Stomach smooth muscle (tissue), 2 donors: ENCODE measurements at regions not wholly inside any gene's neighbourhood (a gene's known extent, or its start where the extent isn't known, plus 50 kb on each side); places are given as distances from the start of the nearest gene placed in this dataset.

Experiments
- H3K27ac ChIP-seq: one replicate; pipeline ENCODE4 v1.7.0; 2013; ENCODE audit warnings: mild to moderate bottlenecking, low read length, inconsistent platforms
- H3K27me3 ChIP-seq, 2 donors: one replicate each; pipeline ENCODE4 v1.7.0; 2013; ENCODE audit warnings: low read length in 2 of 2; ENCODE audit not compliant: insufficient read depth in 2 of 2, control insufficient read depth in 1 of 2
- H3K36me3 ChIP-seq, 2 donors: one replicate each; pipeline ENCODE4 v1.7.0; 2013; ENCODE audit warnings: low read length in 2 of 2; ENCODE audit not compliant: control insufficient read depth in 2 of 2, insufficient read depth in 2 of 2
- H3K4me1 ChIP-seq: one replicate; pipeline ENCODE4 v1.7.0; 2013; ENCODE audit warnings: low read length; ENCODE audit not compliant: control insufficient read depth, insufficient read depth
- H3K4me3 ChIP-seq, 2 donors: one replicate each; pipeline ENCODE4 v1.7.0; 2013; ENCODE audit warnings: low read length in 2 of 2
- H3K9ac ChIP-seq, 2 donors: one replicate each; pipeline ENCODE4 v1.7.0; 2013; ENCODE audit warnings: low read length in 2 of 2, mild to moderate bottlenecking in 1 of 2
- H3K9me3 ChIP-seq, 2 donors: one replicate each; pipeline ENCODE4 v1.7.0; 2013; ENCODE audit warnings: low read length in 2 of 2; ENCODE audit not compliant: control insufficient read depth in 2 of 2
- donor health status: healthy.
- donor health status: Pancreatic carcinoma.

- Histone ChIP-seq H3K27ac (no peak overlapping the region), H3K27me3 (no peaks in the 10 kb centered on the region), H3K4me1 (no peaks in the 10 kb centered on the region), H3K9ac (no peak overlapping the region), H3K9me3 (peaks cover 0 to 2% of the 10 kb centered on the region in 2 donors), H3K36me3 (no peaks in the 10 kb centered on the region), H3K4me3 (no peak overlapping the region)
Observed at GRCh38 chr4:58564695-58565475, 1454.7 kb upstream of the IGFBP7 start.

GRCh38 chr4:58561170-58561569 is 1451.0 kb upstream of the IGFBP7 start:
- Histone ChIP-seq H3K4me3 (no peak overlapping the region), H3K27me3 (no peaks in the 10 kb centered on the region), H3K36me3 (no peaks in the 10 kb centered on the region), H3K9ac (no peak overlapping the region), H3K9me3 (no peaks in the 10 kb centered on the region), H3K27ac (no peak overlapping the region), H3K4me1 (no peaks in the 10 kb centered on the region)

GRCh38 chr4:58560736-58561135 is 1450.6 kb upstream of the IGFBP7 start:
- H3K4me1 ChIP-seq = no peaks in the 10 kb centered on the region

GRCh38 chr4:58553679-58554078 is 1443.5 kb upstream of the IGFBP7 start:
- H3K9ac ChIP-seq = no peak overlapping the region
- H3K36me3 ChIP-seq = no peaks in the 10 kb centered on the region
- H3K27me3 ChIP-seq = no peaks in the 10 kb centered on the region
- H3K4me3 ChIP-seq = no peak overlapping the region
- no peak overlapping the region for H3K27ac ChIP-seq
- no peaks in the 10 kb centered on the region for H3K9me3 ChIP-seq
- no peaks in the 10 kb centered on the region for H3K4me1 ChIP-seq

More at GRCh38 chr4:58560736-58561135, 1450.6 kb upstream of the IGFBP7 start:
- no peak overlapping the region for H3K4me3 ChIP-seq
- no peak overlapping the region for H3K27ac ChIP-seq
- no peak overlapping the region for H3K9ac ChIP-seq
- no peaks in the 10 kb centered on the region for H3K36me3 ChIP-seq
- no peaks in the 10 kb centered on the region for H3K9me3 ChIP-seq
- H3K27me3 ChIP-seq = no peaks in the 10 kb centered on the region

GRCh38 chr4:58553031-58553430 is 1442.8 kb upstream of the IGFBP7 start:
- H3K4me3 ChIP-seq = no peak overlapping the region
- H3K27ac ChIP-seq = no peak overlapping the region
- H3K36me3 ChIP-seq = no peaks in the 10 kb centered on the region
- no peaks in the 10 kb centered on the region for H3K4me1 ChIP-seq
- H3K27me3 ChIP-seq = no peaks in the 10 kb centered on the region
- no peaks in the 10 kb centered on the region for H3K9me3 ChIP-seq
- no peak overlapping the region for H3K9ac ChIP-seq

GRCh38 chr4:58551676-58552075 is 1441.5 kb upstream of the IGFBP7 start:
- no peaks in the 10 kb centered on the region for H3K9me3 ChIP-seq
- H3K4me1 ChIP-seq = no peaks in the 10 kb centered on the region
- no peaks in the 10 kb centered on the region for H3K27me3 ChIP-seq
- H3K27ac ChIP-seq = no peak overlapping the region
- no peak overlapping the region for H3K9ac ChIP-seq
- H3K36me3 ChIP-seq = no peaks in the 10 kb centered on the region
- H3K4me3 ChIP-seq = no peak overlapping the region

- Histone ChIP-seq H3K4me3 (no peak overlapping the region), H3K4me1 (no peaks in the 10 kb centered on the region), H3K36me3 (no peaks in the 10 kb centered on the region), H3K9ac (no peak overlapping the region), H3K9me3 (no peaks in the 10 kb centered on the region), H3K27ac (no peak overlapping the region), H3K27me3 (no peaks in the 10 kb centered on the region)
Observed at GRCh38 chr4:58543465-58543864, 1433.3 kb upstream of the IGFBP7 start.

- no peaks in the 10 kb centered on the region for H3K36me3 ChIP-seq
- no peaks in the 10 kb centered on the region for H3K4me1 ChIP-seq
- H3K9ac ChIP-seq = no peak overlapping the region
- no peak overlapping the region for H3K27ac ChIP-seq
- no peaks in the 10 kb centered on the region for H3K9me3 ChIP-seq
- H3K27me3 ChIP-seq = no peaks in the 10 kb centered on the region
- no peak overlapping the region for H3K4me3 ChIP-seq
Observed at GRCh38 chr4:58541926-58542325, 1431.7 kb upstream of the IGFBP7 start.

- no peak overlapping the region for H3K4me3 ChIP-seq
- H3K27ac ChIP-seq = no peak overlapping the region
- no peak overlapping the region for H3K9ac ChIP-seq
- H3K9me3 ChIP-seq = no peaks in the 10 kb centered on the region
- H3K4me1 ChIP-seq = no peaks in the 10 kb centered on the region
- no peaks in the 10 kb centered on the region for H3K27me3 ChIP-seq
- H3K36me3 ChIP-seq = no peaks in the 10 kb centered on the region
Observed at GRCh38 chr4:58522765-58523382, 1412.7 kb upstream of the IGFBP7 start.

- Histone ChIP-seq H3K4me3 (no peak overlapping the region), H3K9ac (no peak overlapping the region), H3K27me3 (no peaks in the 10 kb centered on the region), H3K27ac (no peak overlapping the region), H3K4me1 (no peaks in the 10 kb centered on the region), H3K36me3 (no peaks in the 10 kb centered on the region), H3K9me3 (no peaks in the 10 kb centered on the region)
Observed at GRCh38 chr4:58515226-58515625, 1405.0 kb upstream of the IGFBP7 start.

GRCh38 chr4:58514299-58514698 is 1404.1 kb upstream of the IGFBP7 start:
- H3K4me3 ChIP-seq = no peak overlapping the region
- no peaks in the 10 kb centered on the region for H3K27me3 ChIP-seq
- H3K27ac ChIP-seq = no peak overlapping the region
- no peak overlapping the region for H3K9ac ChIP-seq
- no peaks in the 10 kb centered on the region for H3K36me3 ChIP-seq
- no peaks in the 10 kb centered on the region for H3K4me1 ChIP-seq
- H3K9me3 ChIP-seq = no peaks in the 10 kb centered on the region
